ENCODE measurements at regions not wholly inside any gene's neighbourhood (a gene's known extent, or its start where the extent isn't known, plus 50 kb on each side); places are given as distances from the start of the nearest gene placed in this dataset.
"Not testable (repeated sequence)": the region's sequence is repeated elsewhere in the genome, so short reads cannot be mapped to it uniquely, and the experiment has no call there.

- no peak for DNase-seq (ENCODE audit: low read depth)
Observed at GRCh38 chr5:173667702-173668101, 51.3 kb upstream of the BOD1 start.

GRCh38 chr5:173668245-173668800 is 51.9 kb upstream of the BOD1 start:
- DNase-seq (ENCODE audit: low read depth) = no peak

GRCh38 chr5:173668910-173669309 is 52.5 kb upstream of the BOD1 start:
- no peak for DNase-seq (ENCODE audit: low read depth)

GRCh38 chr5:173669483-173669882 is 53.0 kb upstream of the BOD1 start:
- no peak for DNase-seq (ENCODE audit: low read depth)

- DNase-seq (ENCODE audit: low read depth) = no peak
Observed at GRCh38 chr5:173670130-173670651, 53.7 kb upstream of the BOD1 start.

GRCh38 chr5:173670791-173671120 is 54.3 kb upstream of the BOD1 start:
- no peak for DNase-seq (ENCODE audit: low read depth)

GRCh38 chr5:173671121-173671949 is 54.9 kb upstream of the BOD1 start:
- DNase-seq (ENCODE audit: low read depth) = no peak

- DNase-seq (ENCODE audit: low read depth) = no peak
Observed at GRCh38 chr5:173672166-173672565, 55.7 kb upstream of the BOD1 start.

GRCh38 chr5:173672891-173673290 is 56.4 kb upstream of the BOD1 start:
- DNase-seq (ENCODE audit: low read depth) = no peak

GRCh38 chr5:173673295-173674101 is 57.0 kb upstream of the BOD1 start:
- no peak for DNase-seq (ENCODE audit: low read depth)

- DNase-seq (ENCODE audit: low read depth) = no peak
Observed at GRCh38 chr5:173675287-173675996, 59.0 kb upstream of the BOD1 start.

- DNase-seq (ENCODE audit: low read depth) = no peak
Observed at GRCh38 chr5:173676375-173676774, 59.9 kb upstream of the BOD1 start.

GRCh38 chr5:173677125-173677672 is 60.7 kb upstream of the BOD1 start:
- DNase-seq (ENCODE audit: low read depth) = no peak

GRCh38 chr5:173679909-173680630 is 63.6 kb upstream of the BOD1 start:
- no peak for DNase-seq (ENCODE audit: low read depth)

GRCh38 chr5:173680660-173681242 is 64.3 kb upstream of the BOD1 start:
- no peak for DNase-seq (ENCODE audit: low read depth)

GRCh38 chr5:173682313-173682712 is 65.9 kb upstream of the BOD1 start:
- no peak for DNase-seq (ENCODE audit: low read depth)

- DNase-seq (ENCODE audit: low read depth) = not testable (repeated sequence)
Observed at GRCh38 chr5:173684535-173684934, 68.1 kb upstream of the BOD1 start.

- no peak for DNase-seq (ENCODE audit: low read depth)
Observed at GRCh38 chr5:173686950-173687349, 70.5 kb upstream of the BOD1 start.

GRCh38 chr5:173688703-173689102 is 72.3 kb upstream of the BOD1 start:
- no peak for DNase-seq (ENCODE audit: low read depth)

- DNase-seq (ENCODE audit: low read depth) = no peak
Observed at GRCh38 chr5:173689171-173689736, 72.8 kb upstream of the BOD1 start.

Data from forelimb muscle (tissue), 1 donor.